ENCODE measurements at regions not wholly inside any gene's neighbourhood (a gene's known extent, or its start where the extent isn't known, plus 50 kb on each side); places are given as distances from the start of the nearest gene placed in this dataset.
"Not testable (repeated sequence)": the region's sequence is repeated elsewhere in the genome, so short reads cannot be mapped to it uniquely, and the experiment has no call there.

DNA sequence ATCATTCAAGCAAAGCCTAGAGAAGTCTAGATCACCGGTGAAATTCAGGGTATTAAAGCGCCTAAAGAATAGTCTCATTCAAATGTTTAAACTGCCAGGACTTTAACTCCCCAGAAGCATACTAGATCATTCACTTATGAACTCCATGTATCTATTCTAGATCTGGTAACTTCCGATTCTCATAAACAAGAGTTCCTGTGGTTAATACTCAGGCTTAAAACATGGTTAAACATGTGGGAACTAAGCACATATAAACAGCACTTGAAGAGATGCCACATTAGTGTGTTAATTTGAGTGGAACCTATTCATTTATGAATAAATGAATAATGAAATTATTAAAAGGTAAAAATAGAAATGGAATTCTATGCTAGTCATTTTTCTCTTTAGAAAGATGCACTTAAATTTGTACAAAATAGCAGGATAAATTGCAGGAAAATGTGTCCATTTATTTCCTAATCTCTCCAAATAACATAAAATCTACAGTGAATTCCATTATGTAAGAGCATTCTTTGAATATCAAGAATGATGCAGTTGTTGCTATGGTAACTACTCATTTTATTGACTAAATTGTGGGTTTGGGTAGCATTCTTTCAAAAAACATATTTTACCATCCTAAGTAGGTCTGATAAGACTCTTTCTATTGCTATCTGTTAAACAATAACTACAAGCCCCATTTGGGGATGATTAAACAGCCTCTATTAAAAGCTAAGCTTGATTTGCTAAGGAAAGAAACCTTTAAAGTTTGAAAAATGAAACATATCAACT, 147.6 kb upstream of the TMEM168 start:
- no peak for DNase-seq (ENCODE audit: low read depth)

DNA sequence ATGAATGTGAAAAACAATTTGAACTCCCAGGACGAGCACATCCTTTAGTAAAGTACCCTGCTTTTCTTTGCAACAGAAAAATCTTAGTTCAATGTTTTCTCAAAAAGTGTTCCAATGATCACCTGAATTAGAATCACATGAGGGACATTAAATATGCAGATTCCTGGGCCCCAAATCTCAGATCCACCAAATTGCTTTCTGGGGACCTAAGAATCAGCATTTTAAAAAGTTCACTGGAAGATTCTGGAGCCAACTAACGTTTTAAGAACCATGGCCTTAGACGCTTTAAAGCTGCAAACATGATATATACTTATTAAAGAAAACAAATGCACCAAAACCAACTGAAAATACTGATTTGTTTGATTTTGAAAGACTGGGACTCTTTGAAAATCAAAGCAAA, 143.4 kb upstream of the TMEM168 start:
- DNase-seq (ENCODE audit: low read depth) = no peak

DNA sequence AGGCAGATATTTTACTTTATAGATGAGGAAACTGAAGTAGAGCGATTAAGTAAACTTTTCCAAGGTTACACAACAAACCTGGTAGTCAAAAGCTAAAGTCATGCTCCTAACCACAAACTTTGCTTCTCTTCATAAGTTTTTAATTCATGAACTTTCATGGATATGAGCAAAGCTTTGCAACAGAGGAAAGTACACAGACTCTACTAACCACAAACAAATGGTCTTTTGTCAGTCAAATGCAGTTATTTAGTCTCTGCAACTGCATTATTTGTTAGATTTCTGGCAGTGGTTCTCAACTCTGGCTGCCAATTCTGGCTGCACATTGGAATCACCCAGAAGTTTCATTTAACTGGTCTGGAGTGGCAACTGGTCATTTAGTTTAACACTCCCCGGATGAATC, 140.6 kb upstream of the TMEM168 start:
- DNase-seq (ENCODE audit: low read depth) = no peak

DNA sequence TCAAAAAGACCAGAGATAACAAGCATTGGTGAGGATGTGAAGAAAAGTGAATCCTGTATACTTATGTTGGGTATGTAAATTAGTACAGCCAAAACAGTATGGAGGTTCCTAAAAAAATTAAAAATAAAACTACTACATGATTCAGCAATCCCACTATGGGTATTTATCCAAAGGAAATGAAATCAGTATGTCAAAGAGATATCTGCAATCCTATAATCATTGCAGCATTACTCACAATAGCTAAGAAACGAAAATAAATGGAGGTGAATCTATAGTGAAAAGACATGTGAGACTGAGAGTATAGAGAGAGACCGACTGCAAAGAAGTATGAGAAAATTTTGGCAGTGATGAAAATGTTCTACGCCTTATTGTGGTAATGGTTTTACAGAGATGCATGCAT, 139.2 kb upstream of the TMEM168 start:
- DNase-seq (ENCODE audit: low read depth) = no peak

DNA sequence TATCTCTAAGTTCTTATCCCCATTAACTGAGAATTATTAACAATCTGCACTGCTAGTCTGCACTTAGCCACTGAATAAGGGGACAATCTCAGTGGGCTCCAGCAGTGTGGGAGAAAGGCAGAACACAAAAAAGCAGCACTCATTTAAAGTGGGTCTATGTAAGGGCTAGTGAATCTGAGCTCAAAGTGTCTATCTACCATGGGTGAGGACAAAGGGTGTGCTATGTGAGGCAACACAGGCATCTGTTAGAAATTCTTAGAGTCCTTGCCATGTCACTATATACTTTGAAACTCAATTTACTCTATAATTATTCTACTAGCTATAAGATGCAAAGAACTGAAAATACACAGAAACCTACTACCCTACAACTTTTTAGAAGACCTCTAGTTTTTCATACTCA, 135.8 kb upstream of the TMEM168 start:
- DNase-seq (ENCODE audit: low read depth) = no peak

DNA sequence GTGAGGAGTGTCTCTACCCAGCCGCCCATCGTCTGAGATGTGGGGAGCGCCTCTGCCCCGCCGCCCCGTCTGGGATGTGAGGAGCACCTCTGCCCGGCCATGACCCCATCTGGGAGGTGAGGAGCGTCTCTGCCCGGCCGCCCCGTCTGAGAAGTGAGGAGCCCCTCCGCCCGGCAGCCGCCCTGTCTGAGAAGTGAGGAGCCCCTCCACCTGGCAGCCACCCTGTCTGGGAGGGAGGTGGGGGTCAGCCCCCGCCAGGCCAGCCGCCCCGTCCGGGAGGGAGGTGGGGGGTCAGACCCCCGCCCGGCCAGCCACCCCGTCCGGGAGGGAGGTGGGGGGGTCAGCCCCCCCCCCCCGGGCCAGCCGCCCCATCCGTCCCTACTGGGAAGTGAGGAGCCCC, 132.4 kb upstream of the TMEM168 start:
- DNase-seq (ENCODE audit: low read depth) = not testable (repeated sequence)

DNA sequence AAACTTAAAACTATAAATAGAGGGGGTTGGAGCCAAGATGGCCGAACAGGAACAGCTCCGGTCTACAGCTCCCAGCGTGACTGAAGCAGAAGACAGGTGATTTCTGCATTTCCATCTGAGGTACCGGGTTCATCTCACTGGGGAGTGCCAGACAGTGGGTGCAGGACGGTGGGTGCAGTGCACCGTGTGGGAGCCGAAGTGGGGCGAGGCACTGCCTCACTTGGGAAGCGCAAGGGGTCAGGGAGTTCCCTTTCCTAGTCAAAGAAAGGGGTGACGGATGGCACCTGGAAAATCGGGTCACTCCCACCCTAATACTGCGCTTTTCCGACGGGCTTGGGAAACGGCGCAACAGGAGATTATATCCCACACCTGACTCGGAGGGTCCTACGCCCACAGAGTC, 126.2 kb upstream of the TMEM168 start:
- not testable (repeated sequence) for DNase-seq (ENCODE audit: low read depth)

DNA sequence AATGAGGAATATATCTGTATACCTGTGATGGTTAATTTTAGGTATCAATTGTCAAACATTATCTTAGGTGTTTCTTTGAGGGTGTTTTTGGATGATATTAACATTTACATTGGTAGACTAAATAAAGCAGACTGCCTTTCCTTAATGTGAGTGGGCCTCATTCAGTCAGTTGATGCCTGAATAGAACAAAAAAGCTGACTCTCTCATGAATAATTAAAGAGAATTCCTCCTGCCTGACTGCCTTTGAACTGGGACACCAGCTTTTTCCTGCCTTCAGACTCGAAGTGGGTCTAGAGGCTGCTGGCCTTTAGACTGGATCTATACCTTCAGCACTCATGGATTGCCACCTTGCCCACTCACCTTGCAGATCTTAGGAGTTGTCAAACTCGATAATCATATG, 117.9 kb upstream of the TMEM168 start:
- DNase-seq (ENCODE audit: low read depth) = no peak

DNA sequence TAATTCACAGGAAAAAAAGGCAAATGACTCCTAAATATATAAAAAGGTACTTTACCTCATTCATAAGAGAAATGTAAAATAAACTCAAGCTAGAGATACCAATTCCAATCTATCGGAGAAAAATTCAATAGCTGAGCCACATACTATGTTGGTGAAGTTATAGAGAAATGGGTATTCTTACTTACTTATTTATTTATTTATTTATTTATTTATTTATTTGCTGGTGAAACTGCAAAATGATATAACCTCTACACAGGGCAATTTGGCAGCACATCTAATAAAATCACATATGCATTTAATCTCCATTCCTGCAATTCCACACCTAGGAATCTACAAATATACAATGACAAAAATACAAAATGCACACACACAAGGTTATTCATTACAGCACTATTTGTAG, 117.5 kb upstream of the TMEM168 start:
- no peak for DNase-seq (ENCODE audit: low read depth)

DNA sequence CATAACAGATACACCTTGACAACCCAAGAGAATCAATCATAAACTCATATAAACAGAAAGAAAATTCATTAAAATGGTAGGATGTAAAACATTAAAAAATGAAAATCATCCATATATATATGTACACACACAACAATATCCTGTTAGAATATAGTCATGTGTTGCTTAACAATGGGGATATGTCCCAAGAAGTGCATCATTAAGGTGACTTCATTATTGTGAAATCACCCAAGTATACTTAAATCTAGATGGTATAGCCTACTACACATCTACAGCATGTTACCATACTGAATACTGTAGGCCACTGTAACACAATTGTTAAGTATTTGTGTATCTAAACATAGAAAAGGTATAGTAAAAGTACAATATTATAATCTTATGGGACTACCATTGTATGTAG, 115.8 kb upstream of the TMEM168 start:
- no peak for DNase-seq (ENCODE audit: low read depth)

DNA sequence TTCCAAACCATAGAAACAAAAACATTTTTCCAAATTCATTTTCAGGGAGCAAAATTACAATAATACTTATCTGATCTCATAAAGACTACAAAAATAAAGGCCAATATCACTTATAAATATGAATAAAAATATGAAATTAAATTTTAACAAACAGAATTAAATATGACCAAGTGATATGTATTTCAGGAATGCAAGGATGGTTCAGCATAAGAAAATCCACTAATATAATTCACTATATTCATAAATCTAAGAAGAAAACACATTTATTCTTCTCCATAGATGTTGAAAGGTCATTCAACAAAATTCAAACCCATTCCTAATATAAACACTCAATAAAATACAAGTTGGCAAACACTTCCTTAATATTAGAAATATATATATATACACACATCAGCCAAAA, 115.2 kb upstream of the TMEM168 start:
- DNase-seq (ENCODE audit: low read depth) = no peak

DNA sequence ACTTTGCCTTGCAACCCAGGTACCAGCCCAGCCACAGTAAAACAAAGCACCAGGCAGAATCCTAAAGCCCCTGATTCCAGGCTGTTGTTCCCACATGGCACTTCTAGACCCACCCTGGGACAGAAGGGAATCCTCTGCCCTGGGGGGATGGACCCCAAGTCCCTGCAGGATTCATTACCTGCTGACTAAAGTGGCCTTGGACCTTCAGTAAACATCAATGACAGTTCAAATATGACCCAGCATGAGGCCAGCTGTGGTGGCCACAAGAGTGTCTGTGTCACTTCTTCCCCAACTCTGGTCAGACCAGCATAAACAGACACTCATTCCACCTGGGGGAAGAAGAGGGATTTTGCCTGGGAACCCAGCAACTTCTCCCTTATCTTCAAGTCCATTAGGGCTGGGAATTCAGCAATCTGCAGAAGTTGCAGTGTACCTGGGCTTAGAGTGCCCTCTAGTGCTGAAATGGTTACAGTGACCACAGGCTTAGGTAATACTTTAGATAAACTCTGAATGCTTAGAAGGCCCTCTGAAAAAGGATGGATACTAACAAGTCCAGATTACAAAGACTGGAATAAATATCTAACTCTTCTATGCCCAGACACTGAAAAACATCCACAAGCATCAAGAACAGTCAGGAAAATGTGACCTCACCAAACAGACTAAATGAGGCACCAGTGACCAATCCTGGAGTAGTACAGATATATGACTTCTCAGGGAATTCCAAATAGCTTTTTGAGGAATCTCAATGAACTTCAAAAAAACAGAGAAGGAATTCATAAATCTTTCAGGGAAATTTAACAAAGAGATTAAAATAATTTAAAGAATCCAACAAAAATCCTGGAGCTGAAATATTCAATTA, 108.5 kb upstream of the TMEM168 start:
- DNase-seq (ENCODE audit: low read depth) = no peak

DNA sequence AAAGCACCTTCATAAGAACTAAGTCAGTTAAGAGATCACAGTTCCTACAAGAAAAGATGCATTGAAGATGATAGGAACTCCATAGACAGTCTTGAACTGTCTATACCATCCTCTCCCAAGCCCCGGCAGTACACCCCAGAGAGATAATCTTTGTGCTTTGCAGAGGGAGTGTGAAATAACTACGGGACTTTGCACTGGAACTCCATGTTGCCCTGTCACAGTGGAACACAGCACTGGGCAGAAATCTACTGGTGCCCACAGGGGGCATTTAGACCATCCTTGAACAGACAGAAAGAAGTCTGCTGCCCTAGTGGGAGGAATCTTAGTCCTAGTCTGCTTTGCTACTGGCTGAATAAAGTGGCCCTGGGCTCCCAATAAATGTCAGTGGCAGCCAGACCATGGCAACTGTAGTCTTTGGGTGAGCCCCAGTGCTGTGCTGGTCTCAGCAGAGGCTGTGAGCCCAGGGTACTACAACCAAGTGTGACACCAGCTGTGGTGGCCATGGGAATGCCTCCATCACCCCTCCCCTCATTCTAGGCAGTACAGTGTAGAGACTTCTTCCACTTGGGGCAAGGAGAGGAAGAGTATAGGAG, 107.7 kb upstream of the TMEM168 start:
- DNase-seq (ENCODE audit: low read depth) = no peak

DNA sequence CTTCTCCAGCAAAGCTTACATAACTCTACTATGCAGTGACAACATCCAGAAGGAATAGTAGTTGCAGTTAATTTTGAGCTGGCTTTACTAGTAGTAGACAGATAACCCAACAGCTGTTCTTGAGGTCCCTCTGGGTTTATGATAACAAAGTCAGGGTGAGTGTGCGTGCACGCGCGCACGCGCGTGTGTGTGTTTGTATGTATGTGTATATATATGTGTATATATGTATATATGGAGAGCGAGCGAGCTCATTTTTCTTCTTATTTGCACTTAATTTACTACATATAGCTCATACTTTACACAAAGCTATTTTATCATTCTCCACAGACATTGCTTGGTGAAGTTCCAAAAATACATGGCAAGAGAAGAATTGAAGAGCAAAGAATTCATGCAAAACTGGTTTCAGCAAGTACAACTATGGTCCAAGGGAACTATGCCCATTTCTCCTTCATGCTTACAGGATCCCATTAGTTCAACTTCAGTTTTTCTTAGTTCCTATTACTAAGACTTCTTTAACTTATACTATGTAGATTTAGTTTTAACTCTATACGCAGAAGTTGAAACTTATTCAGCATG, 105.9 kb upstream of the TMEM168 start:
- DNase-seq (ENCODE audit: low read depth) = no peak

DNA sequence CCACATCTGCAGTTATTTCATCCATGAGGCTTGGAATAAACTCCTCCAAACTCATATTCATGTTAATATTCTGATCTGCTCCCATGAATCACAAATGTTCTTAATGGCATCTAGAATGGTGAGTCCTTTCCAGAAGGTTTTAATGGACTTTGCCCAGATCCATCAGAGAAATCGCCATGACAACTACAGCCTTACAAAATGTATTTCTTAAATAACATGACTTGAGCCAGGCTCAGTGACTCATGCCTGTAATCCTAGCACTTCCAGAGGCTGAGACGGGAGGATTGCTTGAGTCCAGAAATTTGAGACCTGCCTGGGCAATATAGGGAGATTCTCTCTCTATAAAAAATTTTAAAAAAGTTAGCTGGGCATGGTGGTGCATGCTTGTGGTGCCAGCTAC, 102.1 kb upstream of the TMEM168 start:
- no peak for DNase-seq (ENCODE audit: low read depth)

DNA sequence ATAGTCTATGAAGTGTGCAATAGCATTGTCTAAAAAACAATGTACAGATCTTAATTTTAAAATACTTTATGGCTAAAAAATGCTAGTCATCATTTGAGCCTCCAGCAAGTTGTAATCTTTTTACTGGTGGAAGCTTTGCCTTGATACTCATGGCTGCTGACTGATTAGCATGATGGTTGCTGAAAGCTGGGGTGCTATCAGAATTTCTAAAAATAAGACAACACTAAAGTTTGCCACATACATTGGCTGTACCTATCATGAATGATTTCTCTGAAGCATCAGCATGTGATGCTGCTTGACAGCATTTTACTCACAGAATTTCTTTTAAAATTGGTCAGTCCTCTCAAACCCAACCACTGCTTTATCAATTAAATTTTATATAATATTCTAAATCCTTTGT, 101.5 kb upstream of the TMEM168 start:
- no peak for DNase-seq (ENCODE audit: low read depth)

DNA sequence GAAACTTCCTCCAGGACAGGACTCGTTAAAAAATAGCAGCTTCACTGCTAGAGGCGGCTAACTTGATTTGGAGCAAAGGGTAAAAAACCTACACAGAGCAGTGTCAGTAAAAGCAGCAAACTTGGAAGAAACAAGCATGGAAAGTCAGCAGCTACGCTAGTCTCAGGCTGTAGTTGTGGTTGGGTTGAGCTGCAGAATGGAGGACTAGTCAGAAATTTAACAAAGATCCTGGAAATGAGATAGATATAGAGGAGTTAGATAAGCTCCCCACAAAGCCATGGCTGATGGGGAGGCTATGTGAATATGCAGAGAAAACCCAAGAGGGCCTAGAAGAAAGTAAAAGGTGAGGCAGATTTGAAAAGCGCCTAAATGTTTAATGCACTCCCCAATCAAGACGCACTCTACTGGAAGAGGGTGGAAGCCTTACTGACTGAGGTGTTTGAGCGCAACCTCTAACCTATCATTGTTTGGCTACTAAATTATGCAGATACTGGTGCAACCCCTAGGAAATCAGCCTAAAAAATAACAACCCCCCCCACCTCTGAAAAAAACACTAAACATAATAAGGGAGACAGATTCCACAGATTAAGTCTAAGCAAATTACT, 99.7 kb upstream of the TMEM168 start:
- no peak for DNase-seq (ENCODE audit: low read depth)

DNA sequence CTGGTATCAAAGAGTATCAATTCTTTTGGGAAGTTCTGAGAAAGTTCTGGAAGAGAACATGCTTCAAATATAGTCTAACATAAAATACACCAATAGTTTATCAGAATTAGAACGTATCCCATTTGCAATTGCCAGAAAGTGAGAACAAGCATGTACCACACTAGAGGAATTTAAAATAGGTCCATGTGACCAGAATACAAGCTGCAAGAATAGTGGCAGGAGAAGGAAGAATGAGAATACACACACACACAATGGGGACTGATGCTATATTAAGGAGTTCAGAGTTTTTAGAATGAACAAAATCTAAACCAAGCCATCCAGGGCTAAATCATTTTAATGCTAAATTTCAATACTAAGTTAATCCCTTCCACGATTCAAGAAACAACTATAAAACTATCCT, 99.1 kb upstream of the TMEM168 start:
- DNase-seq (ENCODE audit: low read depth) = no peak

DNA sequence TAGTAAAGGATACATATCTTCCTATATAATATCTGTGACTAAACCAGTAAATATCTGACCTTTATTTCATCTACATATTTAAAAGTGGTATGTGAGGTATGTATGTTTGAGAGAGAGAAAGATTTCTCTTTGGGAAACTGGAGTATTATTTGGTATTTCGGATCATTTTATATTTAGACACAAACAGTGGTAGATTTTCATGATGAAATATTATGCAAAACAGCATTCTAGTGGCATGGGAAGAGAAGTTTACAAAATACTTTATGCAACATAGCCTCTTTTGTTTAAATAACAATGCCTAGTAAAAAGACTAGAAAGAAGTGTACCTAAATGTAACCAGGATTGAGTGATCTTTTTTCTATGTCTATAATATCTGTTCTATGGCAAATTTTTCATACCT, 98.6 kb upstream of the TMEM168 start:
- DNase-seq (ENCODE audit: low read depth) = no peak

DNA sequence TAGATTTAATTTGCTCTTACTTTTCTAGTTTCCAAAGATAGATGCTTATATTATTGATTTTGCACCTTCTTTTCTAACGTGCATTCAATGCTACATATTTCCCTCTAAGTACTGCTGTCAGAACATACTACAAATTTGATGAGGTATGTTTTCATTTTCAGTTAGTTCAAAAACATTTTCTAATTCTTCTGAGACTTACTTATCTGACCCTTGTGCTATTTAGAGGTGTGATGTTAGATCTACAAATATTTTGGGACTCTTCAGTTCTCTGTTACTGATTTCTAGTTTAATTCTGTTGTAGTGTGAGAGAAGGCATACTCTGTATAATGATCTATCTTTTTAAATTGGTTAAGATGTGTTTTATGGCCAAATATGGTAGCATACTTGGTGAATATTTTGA, 97.8 kb upstream of the TMEM168 start:
- DNase-seq (ENCODE audit: low read depth) = no peak

DNA sequence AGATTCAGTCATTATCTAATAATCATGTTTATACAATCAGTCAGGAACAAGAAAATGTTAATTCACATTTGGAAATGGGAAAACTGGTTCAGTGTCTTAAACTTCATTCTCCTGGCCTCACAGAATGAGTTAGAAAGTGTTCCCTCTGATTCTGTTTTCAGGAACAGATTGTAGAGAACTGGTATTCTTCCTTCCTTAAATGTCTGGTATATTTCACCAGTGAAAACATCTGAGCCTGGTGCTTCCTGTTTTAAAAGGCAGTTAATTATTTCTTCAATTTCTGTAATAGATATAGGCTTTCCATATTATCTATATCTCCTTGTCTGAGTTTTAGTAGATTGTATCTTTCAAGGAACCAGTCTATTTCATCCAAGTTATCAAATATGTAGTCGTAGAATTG, 97.1 kb upstream of the TMEM168 start:
- DNase-seq (ENCODE audit: low read depth) = no peak

DNA sequence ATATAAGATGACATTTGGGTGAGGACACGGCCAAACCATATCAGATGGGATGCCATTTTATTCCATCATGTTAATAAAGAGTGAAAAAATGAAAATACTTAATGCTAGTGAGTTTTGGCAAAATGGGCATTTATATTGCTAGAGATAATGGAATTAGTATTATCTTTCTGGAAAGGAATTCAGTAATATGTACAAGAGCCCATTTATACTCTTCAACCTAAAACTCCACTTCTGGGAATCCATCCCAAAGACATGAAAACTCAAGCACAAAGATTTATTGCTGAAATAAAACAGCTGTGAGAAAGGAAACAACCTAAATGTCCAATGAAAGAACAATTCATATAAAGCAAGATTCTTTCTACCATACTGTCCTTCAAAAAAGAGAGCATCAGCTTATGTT, 96.0 kb upstream of the TMEM168 start:
- DNase-seq (ENCODE audit: low read depth) = no peak
